GM19238 (cell line): ENCODE measurements at regions not wholly inside any gene's neighbourhood (a gene's known extent, or its start where the extent isn't known, plus 50 kb on each side); places are given as distances from the start of the nearest gene placed in this dataset.
"Not testable (repeated sequence)": the region's sequence is repeated elsewhere in the genome, so short reads cannot be mapped to it uniquely, and the experiment has no call there.

Experiments used
- DNase-seq: peaks from one replicate; pipeline ENCODE4 v3.0.0; 2011; ENCODE audit warnings: low spot score; ENCODE audit not compliant: insufficient read length

DNA sequence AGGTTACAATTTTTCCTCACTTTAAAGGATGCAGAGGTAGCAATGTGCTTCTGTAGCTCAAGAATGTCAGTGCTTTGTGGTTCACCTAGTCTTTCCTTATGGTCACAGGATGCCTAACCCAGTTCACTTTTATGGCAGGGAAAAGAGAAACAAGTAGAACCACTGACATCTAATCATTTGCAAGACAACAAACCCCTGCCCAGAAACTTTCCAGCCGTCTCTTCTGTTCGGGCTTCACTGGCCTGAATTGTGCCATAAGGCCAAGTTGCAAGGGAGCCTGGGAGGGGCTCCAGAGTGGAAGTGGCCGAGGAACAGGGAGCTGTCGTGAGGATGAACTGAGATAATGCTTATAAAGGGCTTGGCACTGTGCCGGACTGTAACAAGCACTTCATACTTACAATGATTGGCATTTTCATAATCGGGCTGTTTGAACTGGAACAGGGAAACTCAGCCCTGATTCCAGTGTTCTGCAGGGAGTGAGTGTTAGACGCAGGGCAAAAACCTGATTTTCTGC lies 212.6 kb downstream of the BCAS1 start:
- no peak for DNase-seq

DNA sequence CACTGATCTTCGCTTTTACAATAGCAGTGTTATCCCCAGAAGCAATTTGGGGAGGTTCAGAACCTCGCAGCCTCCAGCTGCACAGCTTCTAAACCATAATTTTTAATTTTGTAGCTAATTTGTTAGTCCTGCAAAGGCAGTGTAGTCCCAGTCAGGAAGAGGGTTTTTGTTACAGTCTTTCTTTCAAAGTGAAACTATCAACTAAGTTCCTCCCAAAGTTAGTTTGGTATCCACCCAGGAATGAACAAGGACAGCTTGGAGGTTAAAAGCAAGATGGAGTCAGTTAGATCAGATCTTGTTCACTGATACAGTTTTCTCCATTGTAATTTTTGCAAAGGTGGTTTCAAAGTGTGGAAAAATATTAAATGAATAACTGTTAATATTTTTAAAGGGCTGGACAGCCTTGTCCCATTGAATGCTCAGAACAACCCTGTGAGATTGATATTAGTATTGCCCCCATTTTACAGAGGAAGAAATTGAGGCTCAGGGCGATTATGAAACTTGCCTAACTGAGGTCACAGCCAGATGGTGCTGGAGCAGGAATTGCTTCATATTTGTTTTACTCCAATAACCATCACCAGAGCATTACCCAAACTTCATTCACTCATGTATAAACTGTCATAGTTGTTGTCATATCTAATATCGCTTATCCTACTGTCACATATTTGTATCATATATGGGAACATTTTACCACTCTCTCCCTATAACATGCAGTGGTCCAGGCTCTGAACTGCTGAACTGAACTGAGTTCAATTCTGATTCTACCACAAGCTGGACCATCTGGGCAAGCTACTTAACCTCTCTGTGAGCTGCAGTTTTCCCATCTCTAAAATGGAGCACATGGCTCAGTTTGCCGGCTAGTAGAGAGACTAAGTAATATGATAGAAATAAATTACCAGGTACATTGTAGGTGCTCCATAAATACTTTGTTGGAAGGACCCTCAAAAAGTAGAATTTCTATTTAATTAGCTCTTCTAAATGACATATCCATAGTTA lies 213.8 kb downstream of the BCAS1 start:
- DNase-seq = no peak

- DNase-seq = no peak
Measured at GRCh38 chr20:53855733-53856132, 214.7 kb downstream of the BCAS1 start.

DNA sequence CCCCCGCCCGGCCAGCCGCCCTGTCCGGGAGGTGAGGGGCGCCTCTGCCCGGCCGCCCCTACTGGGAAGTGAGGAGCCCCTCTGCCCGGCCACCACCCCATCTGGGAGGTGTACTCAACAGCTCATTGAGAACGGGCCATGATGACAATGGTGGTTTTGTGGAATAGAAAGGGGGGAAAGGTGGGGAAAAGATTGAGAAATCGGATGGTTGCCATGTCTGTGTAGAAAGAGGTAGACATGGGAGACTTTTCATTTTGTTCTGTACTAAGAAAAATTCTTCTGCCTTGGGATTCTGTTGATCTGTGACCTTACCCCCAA lies 215.8 kb downstream of the BCAS1 start:
- DNase-seq = not testable (repeated sequence)

- no peak for DNase-seq
Measured at GRCh38 chr20:53853111-53853713, 217.2 kb downstream of the BCAS1 start.

DNA sequence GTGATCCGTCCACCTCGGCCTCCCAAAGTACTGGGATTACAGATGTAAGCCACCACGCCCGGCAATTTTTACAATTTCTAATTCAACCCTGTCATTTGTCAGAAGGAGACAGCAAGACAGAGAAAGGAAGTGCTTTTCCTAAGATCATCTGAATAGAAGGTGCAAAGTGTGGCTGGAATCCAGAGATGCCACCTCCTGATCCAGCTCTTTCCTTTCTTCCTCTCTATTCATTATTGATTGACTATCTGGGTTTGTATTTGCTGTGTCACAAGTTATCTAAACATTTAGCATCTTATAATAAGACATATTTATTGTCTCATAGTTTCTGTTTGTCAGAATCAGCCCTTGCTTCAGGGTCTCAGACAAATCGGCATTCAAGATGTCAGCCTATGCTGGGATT lies 217.7 kb downstream of the BCAS1 start:
- no peak for DNase-seq

GRCh38 chr20:53852014-53852413 lies 218.4 kb downstream of the BCAS1 start:
- DNase-seq = no peak

DNA sequence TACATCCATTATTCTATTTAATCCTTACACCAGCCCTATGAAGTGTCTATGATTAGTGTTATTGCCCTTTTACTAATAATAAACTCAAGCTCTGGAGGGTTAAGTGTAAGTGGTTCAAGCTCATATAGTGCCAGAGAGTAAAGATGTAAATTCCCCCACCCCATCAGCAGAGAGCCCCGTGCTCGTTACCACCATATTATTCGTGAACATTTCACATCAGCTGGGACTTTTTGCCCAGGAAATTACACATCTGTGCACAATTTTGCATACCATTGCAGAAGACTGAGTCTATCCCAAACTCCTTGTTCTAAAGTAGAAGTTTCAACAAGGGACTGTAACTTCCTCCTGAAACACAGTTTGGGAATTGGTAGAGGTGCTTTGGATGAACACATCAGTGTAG lies 220.1 kb downstream of the BCAS1 start:
- no peak for DNase-seq

DNA sequence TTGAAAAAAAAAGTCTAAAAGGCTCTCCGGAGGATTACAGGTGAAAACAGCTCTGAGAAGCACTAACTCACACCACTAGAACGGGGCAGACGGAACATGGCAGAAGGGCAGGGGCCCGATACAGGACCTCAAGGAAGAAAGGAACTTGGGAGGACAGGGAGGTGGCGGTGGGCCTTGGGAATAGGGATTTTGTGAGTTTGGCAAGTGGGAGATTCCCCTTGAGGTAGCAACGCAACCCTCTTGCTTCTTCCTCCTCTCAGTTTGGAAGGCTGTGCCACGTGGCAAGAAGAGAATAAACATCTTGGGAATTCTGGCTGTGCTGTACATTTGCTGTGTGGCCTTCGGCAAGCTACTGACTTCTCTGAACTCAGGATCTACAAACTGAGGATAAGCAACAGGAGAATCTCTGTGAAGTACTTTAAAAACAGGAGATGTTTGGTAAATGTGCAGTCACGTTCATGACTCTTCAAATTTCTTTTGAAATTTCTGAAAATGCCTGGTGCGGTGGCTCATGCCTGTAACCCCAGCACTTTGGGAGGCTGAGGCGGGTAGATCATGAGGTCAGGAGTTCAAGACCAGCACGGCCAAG lies 220.8 kb downstream of the BCAS1 start:
- DNase-seq = no peak

GRCh38 chr20:53848304-53848703 lies 222.1 kb downstream of the BCAS1 start:
- no peak for DNase-seq

GRCh38 chr20:53847837-53848170 lies 222.6 kb downstream of the BCAS1 start:
- no peak for DNase-seq

- DNase-seq = no peak
Measured at GRCh38 chr20:53847139-53847836, 223.1 kb downstream of the BCAS1 start.

DNA sequence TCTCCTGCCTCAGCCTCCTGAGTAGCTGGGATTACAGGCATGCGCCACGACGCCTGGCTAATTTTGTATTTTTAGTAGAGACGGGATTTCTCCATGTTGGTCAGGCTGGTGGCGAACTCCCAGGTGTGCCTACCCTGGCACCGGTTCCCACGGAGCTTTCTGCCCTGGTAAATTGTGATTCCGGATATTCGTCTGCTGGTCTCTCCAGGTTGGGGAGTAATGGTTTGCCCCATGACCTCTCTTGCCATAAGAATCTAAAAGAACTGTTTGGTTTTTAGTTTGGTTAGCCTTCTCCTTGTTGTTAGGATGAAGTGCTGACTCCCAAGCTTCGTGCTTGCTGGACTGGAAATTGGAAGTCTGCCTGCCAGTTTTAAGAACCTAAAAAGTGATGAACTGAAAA lies 223.8 kb downstream of the BCAS1 start:
- DNase-seq = no peak

DNA sequence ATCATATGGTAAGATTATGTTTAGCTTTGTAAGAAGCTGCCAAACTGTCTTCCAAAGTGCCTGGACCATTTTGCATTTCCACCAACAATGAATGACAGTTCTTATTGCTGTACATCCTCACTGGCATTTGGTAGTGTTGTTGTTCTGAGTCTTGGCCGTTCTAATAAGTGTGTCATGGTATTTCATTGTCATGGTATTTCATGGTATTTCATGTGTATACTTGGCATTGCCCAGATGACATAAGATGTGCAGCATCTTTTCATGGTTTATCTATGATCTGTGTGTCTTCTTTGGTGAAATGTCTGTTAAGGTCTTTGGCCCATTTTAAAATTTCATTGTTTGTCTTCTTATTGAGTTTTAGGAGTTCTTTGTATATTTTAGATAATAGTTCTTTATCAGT lies 224.4 kb downstream of the BCAS1 start:
- DNase-seq = no peak

- DNase-seq = no peak
Measured at GRCh38 chr20:53844259-53844658, 226.1 kb downstream of the BCAS1 start.

GRCh38 chr20:53843645-53844044 lies 226.7 kb downstream of the BCAS1 start:
- DNase-seq = no peak

DNA sequence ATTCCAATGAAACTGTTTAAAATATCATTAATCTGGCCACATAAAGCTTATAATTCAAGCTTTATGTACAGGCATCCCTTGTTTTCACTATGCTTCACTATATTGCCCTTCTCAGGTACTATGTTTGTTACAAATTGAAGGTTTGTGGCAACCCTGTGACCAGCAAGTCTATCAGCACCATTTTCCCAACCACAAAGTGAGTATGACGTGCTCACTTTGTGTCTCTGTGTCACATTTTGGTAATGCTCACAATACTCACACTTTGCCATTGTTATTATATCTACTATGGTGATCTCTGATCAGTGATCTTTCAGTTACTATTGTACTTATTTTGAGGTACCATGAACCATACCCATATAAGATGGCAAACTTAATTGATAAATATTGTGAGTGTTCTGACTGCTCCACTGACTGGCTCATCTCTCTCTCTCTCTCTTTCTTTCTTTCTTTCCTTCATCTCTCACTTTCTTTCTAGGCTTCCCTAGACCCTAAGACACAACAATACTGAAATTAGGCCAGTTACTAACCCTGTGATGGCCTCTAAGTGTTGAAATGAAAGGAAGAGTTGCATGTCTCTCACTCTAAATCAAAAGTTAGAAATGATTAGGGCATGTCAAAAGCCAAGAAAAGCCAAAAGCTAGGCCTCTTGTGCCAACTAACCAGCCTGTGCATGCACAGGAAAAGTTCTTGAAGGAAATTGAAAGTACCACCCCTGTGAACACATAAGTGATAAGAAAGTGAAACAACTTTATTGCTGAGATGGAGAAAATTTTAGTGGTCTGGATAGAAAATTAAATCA lies 227.9 kb downstream of the BCAS1 start:
- DNase-seq = no peak

GRCh38 chr20:53841741-53842140 lies 228.7 kb downstream of the BCAS1 start:
- no peak for DNase-seq

- no peak for DNase-seq
Measured at GRCh38 chr20:53840532-53840931, 229.9 kb downstream of the BCAS1 start.

DNA sequence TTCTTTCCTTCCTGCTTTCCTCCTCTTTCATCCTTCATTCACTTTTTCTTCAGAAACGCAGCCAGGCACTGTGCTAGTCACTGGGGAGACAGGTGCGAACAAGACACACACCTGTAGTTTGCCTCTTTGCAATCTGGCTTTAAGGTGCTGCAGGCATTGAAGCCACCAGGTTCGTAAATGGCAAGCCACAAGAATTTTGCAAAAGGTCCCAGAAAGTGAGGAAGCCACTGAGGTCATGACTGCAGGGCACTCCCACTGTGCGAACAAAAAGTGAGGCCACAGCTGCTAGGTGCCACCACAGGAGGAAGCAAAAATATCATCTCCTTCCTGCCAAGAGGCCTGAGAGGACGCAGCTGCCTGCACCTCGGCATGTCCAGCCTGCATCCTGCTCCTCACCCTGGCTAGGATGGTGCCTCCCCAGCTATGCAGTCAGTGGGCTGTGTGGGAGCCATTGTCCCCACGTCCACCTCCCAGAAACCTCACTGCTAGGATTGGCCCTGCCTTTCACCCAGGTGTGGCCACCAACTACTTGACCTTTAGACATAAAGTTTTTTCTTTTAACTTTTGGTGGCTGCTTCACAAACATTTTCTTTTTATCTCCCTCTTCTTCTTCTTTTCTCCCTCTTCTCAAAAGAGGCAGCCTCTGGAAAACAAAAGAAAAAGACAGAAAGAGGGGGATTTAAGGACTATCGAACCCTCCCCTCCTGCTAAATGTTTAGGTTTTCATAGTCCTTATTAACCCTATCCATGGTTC lies 230.8 kb downstream of the BCAS1 start:
- no peak for DNase-seq
